ENCODE measurements at regions not wholly inside any gene's neighbourhood (a gene's known extent, or its start where the extent isn't known, plus 50 kb on each side); places are given as distances from the start of the nearest gene placed in this dataset.

GRCh38 chr3:139260793-139261736 lies 82.8 kb upstream of the MRPS22 start:
- TF ChIP-seq CTCF (IDR thresholded peaks at IDR 0.05; ENCODE audit: low read length), result no peak
- no peak for TF ChIP-seq EZH2 (IDR thresholded peaks at IDR 0.05; ENCODE audit: borderline replicate concordance, low read length)
